GM18499 (cell line): ENCODE measurements at regions not wholly inside any gene's neighbourhood (a gene's known extent, or its start where the extent isn't known, plus 50 kb on each side); places are given as distances from the start of the nearest gene placed in this dataset.

Source experiments
- ATAC-seq: cut with Tn5 transposase; IDR thresholded peaks from one replicate; pipeline ENCODE4 v1.9.1; 2021; ENCODE audit warnings: moderate number of reproducible peaks; ENCODE audit not compliant: insufficient read depth, unreplicated experiment

GRCh38 chr1:60988891-60989290, 93.5 kb upstream of the NFIA start:
- no peak for ATAC-seq

DNA sequence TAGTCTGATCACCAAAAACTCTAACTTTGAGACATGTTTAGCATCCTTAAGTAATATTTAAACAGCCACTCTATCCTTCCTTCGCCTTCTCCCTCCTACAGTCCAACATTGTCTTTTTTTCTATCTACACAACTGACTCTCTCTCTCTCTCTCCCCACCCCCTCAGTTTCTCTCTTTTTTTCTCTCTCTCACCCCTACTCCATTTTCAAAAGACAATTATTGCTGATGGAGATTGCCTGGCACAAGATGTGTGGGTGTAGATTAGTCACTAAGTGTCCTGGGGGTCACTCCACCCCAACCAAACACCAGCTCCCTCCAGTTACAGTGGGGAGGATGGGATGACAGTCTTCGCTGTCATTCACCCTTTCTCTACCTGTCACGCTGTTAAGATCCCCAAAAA, 94.5 kb upstream of the NFIA start:
- ATAC-seq: no peak

GRCh38 chr1:60984062-60984799, 98.1 kb upstream of the NFIA start:
- ATAC-seq: no peak

DNA sequence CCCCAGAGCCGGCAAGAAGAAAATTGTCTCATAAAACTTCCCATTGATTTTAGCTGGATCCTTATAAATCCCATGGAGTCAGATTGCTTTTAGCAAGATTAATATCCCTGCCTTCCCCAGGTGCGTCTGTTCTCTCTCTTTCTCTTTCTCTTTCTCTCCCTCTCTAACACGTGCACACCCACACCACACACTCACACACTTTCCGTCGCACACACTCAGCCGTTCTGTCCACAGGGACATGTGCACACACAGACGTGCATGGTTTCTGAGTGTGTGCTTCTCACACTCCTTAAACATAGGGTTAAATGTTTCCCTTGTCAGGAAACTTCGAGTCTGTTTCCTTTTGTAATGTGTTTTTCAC, 98.7 kb upstream of the NFIA start:
- ATAC-seq: no peak

DNA sequence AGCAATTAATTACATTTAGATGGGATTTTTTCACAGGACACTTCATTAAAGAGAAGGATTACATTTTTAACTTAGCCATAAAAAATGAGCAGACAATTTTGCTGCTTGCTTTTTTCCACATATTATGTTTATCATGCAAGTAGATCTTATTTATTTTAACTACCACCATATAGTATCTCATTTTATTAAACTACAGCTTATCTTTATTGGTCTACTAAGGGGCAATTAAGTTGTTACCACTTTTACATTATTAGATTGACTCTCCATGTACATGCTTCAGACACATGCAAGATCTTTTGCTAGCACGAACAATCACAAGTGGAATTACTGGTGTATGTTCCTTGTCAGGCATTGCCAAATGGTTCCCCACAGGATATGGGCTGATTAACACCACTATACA, 99.8 kb upstream of the NFIA start:
- ATAC-seq: no peak

DNA sequence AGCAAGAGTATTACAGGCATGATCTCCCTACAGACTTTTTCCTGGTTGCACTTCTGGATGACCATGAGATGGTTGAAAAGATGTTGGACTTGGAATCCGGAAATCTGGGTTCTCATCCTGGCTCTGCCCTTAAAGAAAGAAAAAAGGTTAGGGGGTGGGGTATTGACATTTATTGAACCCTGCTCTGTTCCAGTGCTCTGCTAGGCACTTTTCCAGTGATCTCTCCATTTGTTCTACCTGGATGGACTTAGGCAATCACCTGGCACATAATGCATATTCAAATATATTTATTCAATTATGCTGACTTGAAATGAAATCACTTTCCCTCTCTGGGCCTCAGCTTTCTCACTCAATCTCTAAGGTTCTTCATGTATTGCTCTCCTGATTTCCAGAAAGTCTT, 101.0 kb upstream of the NFIA start:
- no peak for ATAC-seq

GRCh38 chr1:60978421-60979357, 103.7 kb upstream of the NFIA start:
- no peak for ATAC-seq

DNA sequence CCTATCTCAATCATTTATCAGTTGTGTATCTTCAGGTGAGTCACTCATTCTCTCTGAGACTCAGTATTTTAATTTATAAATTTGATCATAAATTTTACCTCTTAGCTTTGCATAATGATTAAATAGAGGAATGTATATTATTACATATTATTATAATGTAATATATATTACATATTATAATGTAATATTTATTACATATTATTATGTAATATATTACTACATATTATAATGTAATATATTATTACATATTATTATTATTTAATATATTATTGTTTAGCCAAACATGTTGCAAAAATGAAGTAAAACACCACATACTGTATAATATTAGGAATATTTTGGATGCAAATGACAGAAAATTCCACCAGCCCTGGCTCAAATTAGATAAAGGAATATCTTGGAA, 104.7 kb upstream of the NFIA start:
- ATAC-seq: no peak

GRCh38 chr1:60974524-60975372, 107.6 kb upstream of the NFIA start:
- no peak for ATAC-seq

DNA sequence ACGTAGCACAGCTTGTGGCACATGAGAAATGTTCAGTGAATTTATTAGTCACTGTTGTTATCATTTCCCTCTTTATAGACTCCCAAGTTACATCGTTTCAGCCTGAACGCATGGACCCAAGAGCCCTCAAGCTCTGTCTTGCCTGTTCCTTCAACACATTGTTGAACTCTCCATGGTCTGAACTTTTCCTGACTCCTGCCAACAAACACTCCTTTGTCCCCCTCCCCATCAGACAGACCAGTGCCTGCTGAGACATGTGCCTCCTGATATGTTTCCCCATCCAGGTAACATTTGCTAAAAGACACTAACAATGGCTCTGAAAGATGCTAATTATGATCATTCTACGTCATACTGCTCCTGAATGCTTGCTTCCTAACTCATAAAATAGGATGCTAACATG, 108.7 kb upstream of the NFIA start:
- no peak for ATAC-seq

- ATAC-seq: no peak
Observed at GRCh38 chr1:60972841-60973364, 109.5 kb upstream of the NFIA start.

- ATAC-seq: no peak
Observed at GRCh38 chr1:60971330-60971729, 111.0 kb upstream of the NFIA start.

GRCh38 chr1:60969971-60970509, 112.3 kb upstream of the NFIA start:
- ATAC-seq: no peak

DNA sequence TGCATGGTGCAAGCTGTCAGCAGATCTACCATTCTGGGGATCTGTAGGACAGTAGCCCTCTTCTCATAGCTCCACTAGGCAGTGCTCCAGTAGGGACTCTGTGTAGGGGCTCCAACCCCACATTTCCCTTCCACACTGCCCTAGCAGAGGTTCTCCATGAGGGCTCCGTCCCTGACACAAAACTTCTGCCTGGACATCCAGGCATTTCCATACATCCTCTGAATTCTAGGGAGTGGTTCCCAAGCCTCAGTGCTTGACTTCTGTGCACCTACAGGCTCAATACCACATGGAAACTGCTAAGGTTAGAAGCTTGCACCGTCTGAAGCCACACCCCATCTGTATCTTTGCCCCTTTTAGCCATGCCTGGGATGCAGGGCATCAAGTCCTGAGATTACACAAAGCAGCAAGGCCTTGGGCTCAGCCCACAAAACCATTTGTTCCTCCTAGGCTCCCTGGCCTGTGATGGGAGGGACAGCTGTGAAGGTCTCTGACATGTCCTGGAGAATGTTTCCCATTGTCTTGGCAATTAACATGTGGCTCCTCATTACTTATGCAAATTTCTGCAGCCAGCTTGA, 117.0 kb upstream of the NFIA start:
- ATAC-seq: no peak

GRCh38 chr1:60963167-60963940, 119.0 kb upstream of the NFIA start:
- ATAC-seq: no peak

DNA sequence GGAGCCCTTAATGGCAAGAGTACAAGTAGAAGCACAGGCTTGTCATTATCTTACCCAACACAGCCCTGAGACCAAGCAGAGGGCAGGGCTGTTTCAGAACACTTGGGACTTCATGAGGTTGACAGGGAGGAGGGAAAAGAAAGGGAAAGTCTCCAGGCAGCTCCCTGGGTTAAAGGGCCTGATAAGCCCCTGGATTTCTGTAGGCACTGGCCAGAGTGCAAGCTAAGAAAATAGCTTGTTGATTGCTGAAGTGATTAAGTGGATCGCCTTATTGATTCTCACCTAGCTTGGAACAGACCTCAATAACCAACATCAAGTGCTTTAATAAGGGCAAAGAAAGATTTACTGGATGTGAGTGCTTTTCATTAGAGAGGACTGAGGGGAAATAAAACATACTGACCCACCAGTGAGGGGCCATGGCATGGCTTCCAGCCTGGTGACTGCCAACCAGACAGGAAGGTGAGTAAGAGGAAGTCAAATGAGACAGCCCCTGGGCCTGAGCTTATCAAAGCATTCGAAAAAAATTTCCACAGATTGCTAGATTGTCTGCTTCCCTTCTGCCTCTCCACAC, 121.4 kb upstream of the NFIA start:
- no peak for ATAC-seq

DNA sequence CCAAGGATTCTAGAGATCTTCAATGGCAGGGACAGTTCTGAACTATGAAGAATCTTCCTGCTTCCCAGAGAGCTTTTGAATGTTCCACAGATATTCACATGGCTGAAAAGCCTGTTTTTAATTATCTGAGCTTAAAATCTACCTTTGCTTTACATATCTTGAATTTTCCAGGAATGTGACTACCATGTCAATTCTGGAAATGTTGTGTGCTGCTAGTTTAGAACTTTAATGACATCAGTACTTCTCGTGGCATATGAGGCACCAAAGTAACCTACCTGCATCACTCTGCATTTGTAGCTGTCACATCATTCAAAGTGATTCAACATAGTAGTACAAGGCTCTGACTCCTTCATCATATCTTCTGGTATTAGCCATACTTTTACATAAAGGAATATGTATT, 122.7 kb upstream of the NFIA start:
- ATAC-seq: no peak

GRCh38 chr1:60958001-60958400, 124.4 kb upstream of the NFIA start:
- ATAC-seq: no peak

GRCh38 chr1:60956520-60956919, 125.8 kb upstream of the NFIA start:
- no peak for ATAC-seq
